Dedifferentiated amniotic fluid mesenchymal stem cell (primary cell): ENCODE measurements at regions not wholly inside any gene's neighbourhood (a gene's known extent, or its start where the extent isn't known, plus 50 kb on each side); places are given as distances from the start of the nearest gene placed in this dataset.
A peak's percentile ranks its signal among the peaks of the same experiment; 100 is the strongest.

Experiments used
- DNase-seq: peaks from one replicate; pipeline ENCODE4 v3.0.0-alpha.2; 2016; ENCODE audit errors: extremely low spot score

DNA sequence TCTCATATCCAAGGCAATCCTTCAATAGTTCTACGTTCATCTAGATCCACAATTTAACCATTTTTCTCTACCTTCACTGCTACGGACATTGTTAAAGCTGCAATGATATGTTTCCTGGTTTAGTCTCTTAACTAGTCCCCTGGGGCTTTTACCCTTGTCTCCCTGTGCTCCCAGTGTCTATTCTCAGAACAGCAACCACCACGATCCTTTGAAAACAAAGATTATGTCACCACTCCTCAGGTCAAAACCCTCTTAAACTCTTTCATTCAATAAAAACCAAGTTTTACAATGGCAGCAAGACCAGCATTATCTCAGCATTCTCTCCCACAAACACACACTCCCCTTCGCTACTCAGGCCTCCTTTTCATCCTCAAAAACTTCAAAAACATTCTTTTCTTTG lies 298.2 kb upstream of the CHST9 start:
- DNase-seq, result no peak

DNA sequence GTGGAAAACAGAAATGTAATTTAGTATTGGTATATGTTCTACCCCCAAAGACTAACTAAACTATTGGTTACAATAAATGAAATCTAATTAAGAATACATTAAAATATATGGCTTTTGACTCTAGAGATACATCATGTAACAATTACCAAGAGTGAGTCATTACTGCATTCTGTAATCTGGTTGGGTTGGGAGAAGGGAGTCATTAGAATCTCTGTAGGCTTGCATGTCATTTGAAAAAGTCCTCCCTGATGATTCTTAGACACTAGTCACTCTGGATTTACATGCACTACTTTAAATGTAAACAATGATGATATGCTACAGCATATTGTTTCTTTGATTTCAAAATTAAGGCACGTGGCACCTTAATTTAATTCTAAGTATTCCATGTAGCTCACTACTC lies 293.4 kb upstream of the CHST9 start:
- DNase-seq, result no peak

DNA sequence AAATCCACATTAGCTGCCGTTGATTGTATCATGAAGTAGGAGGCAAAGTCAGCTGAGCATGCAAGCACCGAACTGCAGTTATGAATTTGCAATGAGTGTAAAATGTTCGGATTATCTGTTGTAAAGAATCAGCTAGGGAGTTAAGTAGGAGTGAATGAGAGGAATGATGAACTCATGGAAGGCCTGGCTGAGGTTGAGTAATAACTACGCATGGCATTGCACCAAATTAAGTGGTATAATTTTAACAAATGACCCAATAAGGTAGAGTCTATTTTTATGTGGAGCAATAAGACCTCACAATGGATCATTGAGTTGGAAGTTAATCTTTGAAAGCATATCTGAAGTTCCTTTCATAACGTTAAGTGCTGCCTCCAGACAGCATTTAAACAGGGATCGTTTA lies 288.2 kb upstream of the CHST9 start:
- DNase-seq, result no peak

DNA sequence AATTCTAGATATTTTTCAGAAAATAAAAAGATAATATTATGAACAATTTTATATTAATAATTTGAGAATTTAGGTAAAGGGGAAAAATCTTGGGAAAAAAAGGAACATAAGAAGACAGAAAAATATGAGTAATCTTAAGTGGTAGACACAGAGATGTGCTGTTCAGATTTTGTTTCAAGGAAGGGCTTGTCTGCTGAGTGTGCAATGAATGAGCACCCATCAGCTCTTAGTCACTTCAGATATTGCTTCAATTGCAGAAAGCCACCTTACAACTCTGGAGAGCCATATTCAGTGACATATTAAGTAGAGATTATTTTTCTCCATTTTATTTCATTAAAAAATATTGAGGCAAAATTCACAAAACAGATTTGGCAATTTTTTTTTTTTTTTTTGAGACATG lies 282.0 kb upstream of the CHST9 start:
- no peak for DNase-seq

DNA sequence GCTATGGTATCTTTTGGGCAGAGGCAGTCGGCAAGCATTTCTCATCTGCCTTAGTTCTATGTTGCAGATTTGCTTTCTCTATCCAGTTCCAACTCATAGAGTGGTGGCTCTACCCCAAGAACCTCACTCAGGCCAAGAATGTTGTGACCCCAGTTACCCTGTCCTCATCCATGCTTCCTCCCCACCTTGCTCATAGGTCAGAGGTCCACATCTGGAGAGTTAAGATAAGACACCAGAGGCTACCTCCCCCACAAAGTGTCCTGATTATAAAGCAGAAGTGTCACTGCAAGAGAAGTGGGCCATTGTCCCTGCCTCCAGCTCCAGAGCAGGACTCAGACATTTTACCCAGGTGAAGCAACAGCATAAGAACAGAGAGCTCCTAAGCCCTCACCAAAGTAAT lies 276.8 kb upstream of the CHST9 start:
- no peak for DNase-seq

DNA sequence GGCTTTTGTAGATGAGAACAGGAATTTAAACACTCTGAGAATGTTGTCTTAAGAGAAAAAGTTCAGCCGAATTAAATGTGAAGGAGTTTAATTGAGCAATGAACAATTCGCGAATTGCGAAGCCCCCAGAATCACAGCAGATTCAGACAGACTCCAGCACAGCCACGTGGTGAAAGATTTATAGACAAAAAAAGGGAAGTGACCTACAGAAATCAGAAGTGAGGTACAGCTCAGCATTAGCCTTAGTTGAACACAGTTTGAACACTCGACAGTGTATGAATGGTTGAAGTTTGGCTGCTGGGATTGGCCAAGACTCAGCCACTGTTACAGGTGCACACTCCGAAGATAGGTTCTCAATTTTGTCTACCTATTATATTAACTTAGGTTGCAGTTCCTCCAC lies 264.0 kb upstream of the CHST9 start:
- no peak for DNase-seq

DNA sequence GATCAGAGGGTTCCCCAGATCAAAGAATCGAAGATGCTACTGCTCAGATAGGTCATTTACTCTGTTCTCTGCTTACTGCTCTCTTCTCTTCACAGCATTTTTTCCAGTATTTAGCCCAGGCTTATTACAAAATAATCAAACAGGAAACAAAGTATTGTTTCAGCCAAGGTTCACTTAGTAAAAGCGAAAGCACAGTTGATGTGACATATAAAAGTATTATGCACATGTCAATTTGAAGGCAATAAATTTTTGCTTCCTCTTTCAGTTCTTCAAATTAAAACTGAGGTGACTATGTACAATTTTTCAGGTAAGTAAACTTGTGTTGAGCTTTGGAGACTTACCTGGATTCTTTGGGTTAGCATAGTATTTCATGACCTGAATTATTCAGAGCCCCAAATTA lies 262.8 kb upstream of the CHST9 start:
- DNase-seq, result no peak

DNA sequence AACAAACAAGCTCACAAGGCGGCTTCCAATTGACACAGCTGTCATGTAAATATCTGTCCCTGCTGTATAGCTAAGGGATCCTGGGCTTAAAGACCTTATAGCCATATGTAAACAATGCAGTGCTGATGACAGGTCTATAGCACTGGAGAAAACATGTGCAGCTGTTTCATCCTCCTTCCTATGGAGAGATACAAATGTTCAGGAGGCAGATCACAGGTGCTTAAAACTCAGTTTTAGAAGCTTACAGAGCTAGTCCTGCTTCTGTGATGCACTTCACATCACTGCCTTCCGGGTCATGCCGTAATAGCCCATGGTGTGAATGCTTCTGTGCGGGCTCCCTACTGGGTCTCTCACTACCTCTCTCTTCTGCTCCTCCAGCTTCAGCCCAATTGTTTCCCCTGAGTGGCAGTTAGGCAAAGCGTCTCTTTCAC lies 262.4 kb upstream of the CHST9 start:
- no peak for DNase-seq

DNA sequence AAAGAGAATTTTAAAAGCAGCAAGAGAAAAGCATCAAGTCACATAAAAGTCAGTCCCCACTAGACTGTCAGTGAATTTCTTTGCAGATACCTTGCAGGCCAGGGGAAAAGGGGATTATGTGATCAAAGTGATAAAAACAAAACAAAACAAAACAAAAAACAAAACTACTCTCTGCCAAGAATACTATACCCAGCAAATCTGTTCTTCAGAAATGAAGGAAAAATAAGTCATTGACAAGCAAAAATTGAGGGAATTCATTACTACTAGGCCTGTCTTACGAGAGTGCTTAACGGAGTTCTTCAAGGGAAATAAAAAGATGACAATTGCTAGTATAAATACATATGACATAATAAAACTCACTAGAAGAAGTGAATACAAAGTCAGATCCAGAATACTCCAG lies 245.5 kb upstream of the CHST9 start:
- no peak for DNase-seq

DNA sequence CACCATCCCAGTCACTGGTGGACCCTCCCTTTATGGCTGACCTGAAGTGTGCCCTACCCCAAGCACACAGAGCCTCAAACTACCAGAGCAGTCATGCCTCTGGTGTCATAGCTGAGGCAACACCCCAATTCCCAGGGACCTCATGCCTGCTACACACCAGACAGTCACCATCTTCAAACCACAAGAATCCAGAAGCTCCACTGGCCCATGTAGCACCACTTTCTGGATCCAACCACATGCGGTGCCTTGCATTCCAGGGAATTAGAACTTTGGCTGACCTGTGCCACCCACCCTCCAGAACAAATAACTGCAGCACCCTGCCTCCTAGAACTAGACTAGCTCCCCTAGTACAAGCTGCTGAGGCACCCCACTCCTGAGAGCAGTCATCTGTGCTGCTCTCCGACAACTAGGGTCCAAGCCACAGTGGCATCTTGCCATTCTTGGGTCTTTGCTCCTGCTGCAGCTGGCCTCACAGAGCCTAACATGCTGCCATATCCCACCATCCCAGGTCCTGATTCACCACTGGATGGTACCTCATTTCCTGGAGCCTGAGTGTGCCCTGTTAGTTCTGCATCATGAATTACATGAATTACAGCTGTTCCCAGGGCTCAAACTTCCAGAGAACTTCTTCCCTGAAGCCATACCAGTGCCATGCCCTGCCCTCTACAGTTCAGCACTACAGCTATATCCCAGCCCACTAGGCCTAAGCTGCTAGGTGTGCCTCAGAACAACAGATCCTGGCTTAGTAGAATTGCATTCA lies 243.8 kb upstream of the CHST9 start:
- DNase-seq, result no peak

DNA sequence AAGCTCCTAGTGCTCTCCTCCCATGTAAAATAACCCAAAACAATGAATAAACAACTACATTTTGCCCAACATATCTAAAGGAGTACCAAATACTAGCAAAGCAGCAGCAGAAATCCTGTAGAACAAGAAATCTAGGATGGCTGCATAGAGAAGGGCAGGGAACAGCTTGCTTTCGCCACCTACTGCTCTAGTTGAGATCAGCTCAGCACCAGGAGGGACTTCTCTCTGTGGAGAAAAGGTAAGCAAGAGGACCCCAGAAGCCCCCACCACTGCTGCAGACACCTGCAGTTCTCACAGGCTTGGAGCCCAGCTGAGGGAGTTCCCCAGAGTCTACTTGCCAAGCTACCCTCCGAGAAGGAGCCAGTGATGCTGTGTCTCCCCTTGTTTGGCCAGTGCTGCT lies 243.0 kb upstream of the CHST9 start:
- DNase-seq, result no peak

DNA sequence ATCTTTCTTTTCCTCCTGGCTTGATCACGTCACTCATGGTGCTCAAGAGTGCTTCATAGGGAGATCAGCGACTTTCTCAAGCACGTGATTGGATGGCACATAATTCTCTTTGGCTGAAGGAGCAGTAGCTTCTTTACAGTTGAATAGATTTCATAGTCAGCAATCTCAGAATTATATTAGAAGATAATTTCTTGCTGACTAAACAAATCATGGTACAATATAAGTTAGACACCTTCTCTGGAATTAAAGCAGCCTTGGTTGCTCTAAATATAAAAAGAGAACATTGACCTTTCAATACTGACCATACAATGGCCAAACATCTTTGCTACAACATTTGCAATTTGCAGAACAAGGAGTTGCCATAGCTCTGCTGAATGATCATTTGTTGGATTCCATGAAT lies 238.5 kb upstream of the CHST9 start:
- DNase-seq, result no peak

DNA sequence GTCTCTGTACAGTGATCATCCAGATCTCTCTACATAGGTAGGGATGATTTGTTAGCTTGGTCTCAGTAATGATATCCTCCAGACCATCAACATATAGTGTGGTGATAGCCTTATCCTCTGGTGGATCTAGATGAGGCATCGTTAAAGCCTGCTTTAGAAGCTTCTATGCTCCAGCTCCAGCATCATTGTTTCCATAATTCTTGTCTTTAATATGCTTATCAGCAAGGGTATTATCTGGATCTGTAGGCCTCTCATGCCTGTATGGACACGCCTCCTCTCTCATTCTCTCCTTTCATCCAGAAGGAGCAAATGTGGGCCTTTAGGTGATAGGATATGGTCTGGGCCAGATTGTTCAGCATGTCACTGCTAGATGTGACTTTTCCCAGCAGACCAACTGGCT lies 234.5 kb upstream of the CHST9 start:
- no peak for DNase-seq

DNA sequence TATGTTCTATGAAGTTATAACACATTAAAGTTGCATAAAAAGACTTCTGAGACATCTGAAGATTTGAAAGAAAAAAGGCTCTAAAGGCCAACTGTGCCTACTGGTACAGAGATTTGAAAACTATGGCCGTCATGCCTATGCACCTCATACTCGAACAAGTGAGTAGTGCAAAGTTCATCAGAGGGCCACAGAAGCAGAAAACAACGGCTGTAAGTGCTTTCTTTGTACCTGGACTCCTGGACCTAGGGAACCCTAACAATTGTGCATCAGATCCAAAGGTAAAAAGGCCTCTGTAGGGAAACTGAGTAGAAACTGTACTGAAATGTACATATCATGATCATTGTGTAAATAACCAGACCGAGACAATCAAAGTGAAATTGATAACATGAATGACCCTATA lies 230.4 kb upstream of the CHST9 start:
- DNase-seq, result no peak

DNA sequence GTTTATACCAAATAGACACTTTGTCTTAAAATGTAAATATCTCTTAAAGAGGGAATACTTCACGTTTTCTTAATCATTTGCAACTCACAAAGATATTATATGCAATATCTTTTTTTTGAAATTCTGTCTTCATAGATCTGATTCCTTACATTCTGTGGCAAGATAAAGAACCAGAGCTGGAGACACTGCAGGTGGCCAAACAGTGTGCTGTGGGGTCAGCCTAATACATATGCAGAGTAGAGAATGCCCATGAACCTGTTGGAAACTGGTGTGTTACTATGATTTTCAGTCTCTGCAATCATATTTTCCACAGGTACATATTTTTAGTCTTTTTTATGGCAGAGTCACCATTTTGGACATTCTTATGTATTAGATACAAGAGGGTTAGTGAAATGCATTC lies 229.6 kb upstream of the CHST9 start:
- no peak for DNase-seq

DNA sequence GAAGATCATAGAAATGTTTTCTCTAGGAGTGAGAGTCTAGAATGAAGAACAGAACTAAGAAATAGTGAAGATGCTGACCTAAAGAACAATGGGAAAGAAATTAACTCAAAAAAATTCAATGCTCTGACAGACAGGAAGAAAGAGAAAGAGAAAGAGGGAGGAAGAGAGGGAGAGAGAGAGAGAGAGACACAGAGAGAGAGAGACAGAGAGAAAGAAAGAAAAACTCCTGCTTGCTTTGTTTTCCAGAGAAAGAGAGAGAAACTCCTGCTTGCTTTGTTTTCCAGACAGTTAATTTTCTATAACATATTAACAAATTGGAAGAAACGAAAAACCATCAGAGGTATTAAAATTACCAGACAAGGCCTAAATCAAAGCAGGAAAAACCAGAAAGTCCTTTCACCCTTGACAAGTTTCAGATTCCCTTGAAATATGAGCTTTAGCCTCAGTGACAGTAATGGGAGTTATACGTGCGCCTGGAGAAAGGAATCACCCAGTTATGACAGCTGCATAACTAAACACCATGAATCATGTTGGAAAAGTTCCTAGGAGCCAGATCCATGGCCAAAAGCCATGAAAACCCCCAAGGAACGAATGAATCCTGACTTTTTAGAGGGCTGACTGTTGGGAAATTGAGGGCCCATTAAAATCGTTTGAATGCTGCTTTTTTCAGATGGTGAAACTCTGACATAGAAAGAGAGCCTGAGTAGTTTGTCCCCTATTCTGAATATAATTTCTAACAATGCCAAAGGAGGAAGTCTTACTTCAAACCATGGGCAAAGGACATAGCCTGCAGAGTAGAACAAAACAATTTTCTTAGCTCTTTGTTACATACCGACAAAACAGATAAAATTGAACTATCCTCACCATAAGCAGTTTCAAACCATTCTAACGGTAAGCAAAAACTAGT lies 228.6 kb upstream of the CHST9 start:
- peak; percentile 54 for DNase-seq

DNA sequence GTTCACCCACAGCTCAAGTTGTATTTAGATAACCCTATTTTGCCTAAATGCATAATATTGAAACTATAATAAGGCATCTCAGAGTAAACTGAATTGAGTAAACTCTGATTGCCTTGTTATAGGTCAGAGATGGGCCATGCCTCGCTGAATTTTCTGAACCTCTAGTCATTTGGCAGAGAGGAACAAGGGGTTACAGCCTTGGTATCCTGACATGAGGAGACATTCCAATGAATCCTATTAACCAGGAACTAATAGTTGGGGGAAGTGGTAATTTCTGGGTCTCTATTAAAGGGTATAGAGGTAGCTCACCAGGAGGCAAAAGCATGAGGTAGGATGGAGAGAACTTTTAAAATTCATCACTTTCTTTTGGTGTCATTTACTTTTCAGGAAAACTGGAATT lies 227.4 kb upstream of the CHST9 start:
- DNase-seq, result no peak

DNA sequence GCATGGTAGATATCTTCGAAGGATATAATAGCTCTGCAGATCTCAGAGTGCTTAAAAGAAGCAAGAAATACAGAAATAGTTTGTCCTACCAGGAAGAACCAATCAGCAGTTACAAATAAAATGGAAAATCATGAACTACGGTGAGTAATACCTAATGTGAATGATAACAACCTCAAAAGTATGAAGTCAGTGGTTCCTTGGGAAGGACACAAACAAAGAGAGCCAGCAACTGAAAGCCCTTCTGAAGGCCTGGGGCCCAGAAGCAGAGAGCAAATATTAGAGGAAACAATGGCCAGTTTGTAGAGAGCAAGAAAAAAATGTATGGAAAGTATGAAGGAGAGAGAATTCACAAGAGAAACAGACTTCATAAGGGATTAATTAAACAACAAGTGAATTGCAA lies 226.8 kb upstream of the CHST9 start:
- DNase-seq, result no peak

DNA sequence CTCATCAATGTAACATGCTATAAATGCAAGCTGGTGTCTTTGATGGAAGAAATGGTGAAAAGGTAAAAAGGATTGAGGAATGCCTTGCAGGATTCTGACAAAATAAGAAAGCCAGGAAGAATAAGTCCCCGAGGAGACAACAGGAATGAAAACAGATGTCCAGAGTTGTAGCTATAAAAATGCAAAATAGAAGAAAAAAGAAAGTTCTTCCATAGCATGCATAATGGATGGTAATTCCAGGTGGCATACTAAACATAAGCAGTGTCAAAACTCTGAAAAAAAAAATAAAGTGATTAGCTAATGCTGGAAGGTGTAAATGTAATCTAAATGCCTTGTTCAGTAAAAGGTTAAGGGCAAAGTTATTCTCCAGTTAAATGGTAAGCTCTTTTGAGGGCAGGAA lies 225.9 kb upstream of the CHST9 start:
- DNase-seq, result no peak

DNA sequence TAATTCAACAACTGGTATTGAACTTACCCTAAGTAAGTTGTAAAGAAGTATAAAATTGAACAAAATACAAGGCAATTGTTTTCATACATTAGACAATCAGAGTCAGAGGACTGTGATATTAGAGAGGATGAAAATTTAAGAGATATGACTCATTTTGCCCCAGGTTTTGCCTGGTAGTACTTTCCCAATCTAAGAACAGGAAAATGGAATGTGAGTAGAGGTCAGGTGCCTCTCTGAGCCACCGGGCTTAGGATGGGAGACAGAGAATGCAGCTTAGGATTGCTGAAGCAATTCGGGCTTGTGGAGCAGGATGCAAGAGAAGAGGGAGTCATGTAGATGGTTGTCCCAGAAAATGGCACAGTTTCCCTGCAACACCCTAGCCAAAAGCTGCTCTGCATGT lies 219.7 kb upstream of the CHST9 start:
- no peak for DNase-seq

DNA sequence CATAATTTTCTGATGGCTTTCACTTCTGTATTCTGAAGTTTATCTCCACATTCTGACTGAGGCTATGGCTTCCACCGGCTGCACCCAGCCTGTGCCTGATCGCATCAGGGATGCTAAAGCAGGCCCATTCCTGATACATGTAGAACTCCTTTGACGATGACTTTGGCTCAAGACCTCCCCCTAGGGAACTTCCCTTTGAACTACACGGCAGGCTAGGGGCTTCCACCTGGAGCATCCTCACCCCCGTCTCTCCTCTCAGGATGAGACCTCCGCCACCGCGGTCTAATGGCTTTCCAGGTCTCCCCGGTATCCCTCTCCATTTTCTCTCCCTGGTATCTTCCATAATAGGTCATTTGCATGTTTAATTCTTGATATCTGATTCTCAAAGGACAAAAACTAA lies 214.9 kb upstream of the CHST9 start:
- no peak for DNase-seq

DNA sequence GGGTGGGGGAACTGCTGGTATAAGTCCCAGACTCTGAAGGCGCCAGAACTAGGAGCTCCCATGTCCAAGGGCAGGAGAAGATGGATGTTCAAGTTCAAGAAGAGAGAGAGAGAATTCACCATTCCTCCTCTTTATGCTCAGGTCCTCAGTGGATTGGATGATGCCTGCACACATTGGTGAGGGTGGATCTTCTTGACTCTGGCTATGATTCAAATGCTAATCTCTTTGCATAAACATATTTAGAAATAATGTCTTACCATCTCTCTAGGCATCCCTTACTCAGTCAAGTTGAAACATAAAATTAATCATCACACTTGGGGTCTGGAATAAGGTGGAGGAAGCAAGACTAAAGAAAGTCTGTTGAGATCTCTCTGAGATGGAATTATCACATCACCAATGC lies 210.6 kb upstream of the CHST9 start:
- DNase-seq, result no peak

DNA sequence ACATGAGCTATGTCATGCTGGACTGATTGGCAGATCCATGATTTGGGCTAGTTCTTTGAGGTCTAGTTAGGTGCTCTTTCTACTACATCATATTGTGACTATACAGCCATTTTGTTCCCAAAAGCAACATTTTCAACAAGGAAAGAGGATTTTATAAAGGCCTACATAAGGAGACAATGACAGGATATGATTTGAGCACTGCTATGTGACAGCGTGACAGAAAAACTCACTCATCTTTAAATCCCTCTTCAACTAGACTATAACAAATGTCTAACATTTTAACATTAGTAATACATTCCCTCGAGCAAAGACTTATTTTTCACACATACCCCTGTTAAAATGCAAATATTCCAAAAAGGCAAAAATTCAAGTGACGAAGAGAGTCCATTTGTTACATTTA lies 209.6 kb upstream of the CHST9 start:
- DNase-seq, result no peak
